NCI-H128 (cell line): ENCODE measurements at regions not wholly inside any gene's neighbourhood (a gene's known extent, or its start where the extent isn't known, plus 50 kb on each side); places are given as distances from the start of the nearest gene placed in this dataset.
"Not testable (repeated sequence)": the region's sequence is repeated elsewhere in the genome, so short reads cannot be mapped to it uniquely, and the experiment has no call there.

Source experiments
- DNase-seq: peaks from one replicate; lab custom pipeline; 2025; ENCODE audit not compliant: unreplicated experiment; lab: John Stamatoyannopoulos, UW

GRCh38 chr13:74550039-74550438, 415.8 kb upstream of the KLF12 start:
- no peak for DNase-seq

- not testable (repeated sequence) for DNase-seq
Measured at GRCh38 chr13:74536649-74537048, 402.4 kb upstream of the KLF12 start.

GRCh38 chr13:74533226-74533625, 399.0 kb upstream of the KLF12 start:
- DNase-seq, result no peak

- no peak for DNase-seq
Measured at GRCh38 chr13:74530011-74530410, 395.8 kb upstream of the KLF12 start.

GRCh38 chr13:74528734-74529513, 394.7 kb upstream of the KLF12 start:
- DNase-seq, result no peak

GRCh38 chr13:74523057-74523456, 388.9 kb upstream of the KLF12 start:
- no peak for DNase-seq

GRCh38 chr13:74511523-74511922, 377.3 kb upstream of the KLF12 start:
- DNase-seq, result no peak

- no peak for DNase-seq
Measured at GRCh38 chr13:74487091-74487722, 353.0 kb upstream of the KLF12 start.

GRCh38 chr13:74485757-74486156, 351.6 kb upstream of the KLF12 start:
- no peak for DNase-seq

- no peak for DNase-seq
Measured at GRCh38 chr13:74479124-74479523, 344.9 kb upstream of the KLF12 start.

- no peak for DNase-seq
Measured at GRCh38 chr13:74476788-74477187, 342.6 kb upstream of the KLF12 start.

GRCh38 chr13:74476365-74476764, 342.2 kb upstream of the KLF12 start:
- DNase-seq, result no peak

- no peak for DNase-seq
Measured at GRCh38 chr13:74466864-74467263, 332.7 kb upstream of the KLF12 start.

- DNase-seq, result no peak
Measured at GRCh38 chr13:74466020-74466419, 331.8 kb upstream of the KLF12 start.

- DNase-seq, result no peak
Measured at GRCh38 chr13:74465271-74465670, 331.1 kb upstream of the KLF12 start.

GRCh38 chr13:74464670-74465069, 330.5 kb upstream of the KLF12 start:
- no peak for DNase-seq

GRCh38 chr13:74461011-74461410, 326.8 kb upstream of the KLF12 start:
- no peak for DNase-seq

- no peak for DNase-seq
Measured at GRCh38 chr13:74452881-74453280, 318.7 kb upstream of the KLF12 start.

GRCh38 chr13:74452176-74452575, 318.0 kb upstream of the KLF12 start:
- DNase-seq, result no peak

- no peak for DNase-seq
Measured at GRCh38 chr13:74450964-74451363, 316.8 kb upstream of the KLF12 start.

- no peak for DNase-seq
Measured at GRCh38 chr13:74450525-74450845, 316.3 kb upstream of the KLF12 start.

- no peak for DNase-seq
Measured at GRCh38 chr13:74449811-74450524, 315.8 kb upstream of the KLF12 start.
